ENCODE measurements at regions not wholly inside any gene's neighbourhood (a gene's known extent, or its start where the extent isn't known, plus 50 kb on each side); places are given as distances from the start of the nearest gene placed in this dataset.
"Not testable (repeated sequence)": the region's sequence is repeated elsewhere in the genome, so short reads cannot be mapped to it uniquely, and the experiment has no call there.

DNA sequence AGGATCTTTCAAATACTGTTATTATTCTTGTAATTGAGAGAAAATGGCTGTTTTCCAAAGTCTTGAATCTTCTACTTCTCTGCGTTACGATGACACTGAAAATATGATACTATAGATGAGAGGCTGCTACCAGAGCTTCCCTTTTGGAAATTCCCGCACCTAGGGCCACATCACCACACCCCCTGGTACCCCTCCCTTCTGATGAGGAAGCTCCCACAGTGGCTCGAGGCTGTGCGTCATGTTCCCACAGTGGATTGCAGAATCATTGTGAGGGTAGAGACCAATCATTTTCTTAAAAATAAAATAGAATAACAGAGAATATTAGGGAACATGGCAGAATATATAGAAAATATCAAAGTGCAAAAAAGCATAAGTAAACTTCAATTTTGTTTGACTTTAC is 268.9 kb upstream of the SMIM21 start:
- Histone ChIP-seq H3K4me2 (ENCODE audit: extremely low read depth, insufficient read depth, low read length) (no peak overlapping the region), H4K20me1 (ENCODE audit: control insufficient read depth, extremely low read depth, insufficient read depth, low read length) (no peaks in the 10 kb centered on the region), H3K36me3 (ENCODE audit: control insufficient read depth, insufficient read depth, low read length) (no peaks in the 10 kb centered on the region), H3K9me3 (ENCODE audit: control insufficient read depth, insufficient read depth, low read depth, low read length) (no peaks in the 10 kb centered on the region), H3K4me3 (replicated peaks in 1 of 4; ENCODE audit: control extremely low read depth in 1 of 4, insufficient read depth in 1 of 4, low read depth in 3 of 4, low read length in 4 of 4) (no peak overlapping the region), H3K27ac (ENCODE audit: insufficient read depth, low read length) (no peak overlapping the region), H3K79me2 (ENCODE audit: control insufficient read depth, insufficient read depth, low read length) (no peaks in the 10 kb centered on the region), H3K4me1 (ENCODE audit: control insufficient read depth, extremely low read depth, insufficient read depth, low read length) (no peaks in the 10 kb centered on the region), H2AFZ (ENCODE audit: low read length) (no peak overlapping the region), H3K27me3 (ENCODE audit: control insufficient read depth, insufficient read depth, low read length) (no peaks in the 10 kb centered on the region), H3K9ac (ENCODE audit: insufficient read depth, low read length) (no peak overlapping the region)
- DNase-seq (ENCODE audit: low read depth in 2 of 2), result no peak
- TF ChIP-seq, protein P1, sequence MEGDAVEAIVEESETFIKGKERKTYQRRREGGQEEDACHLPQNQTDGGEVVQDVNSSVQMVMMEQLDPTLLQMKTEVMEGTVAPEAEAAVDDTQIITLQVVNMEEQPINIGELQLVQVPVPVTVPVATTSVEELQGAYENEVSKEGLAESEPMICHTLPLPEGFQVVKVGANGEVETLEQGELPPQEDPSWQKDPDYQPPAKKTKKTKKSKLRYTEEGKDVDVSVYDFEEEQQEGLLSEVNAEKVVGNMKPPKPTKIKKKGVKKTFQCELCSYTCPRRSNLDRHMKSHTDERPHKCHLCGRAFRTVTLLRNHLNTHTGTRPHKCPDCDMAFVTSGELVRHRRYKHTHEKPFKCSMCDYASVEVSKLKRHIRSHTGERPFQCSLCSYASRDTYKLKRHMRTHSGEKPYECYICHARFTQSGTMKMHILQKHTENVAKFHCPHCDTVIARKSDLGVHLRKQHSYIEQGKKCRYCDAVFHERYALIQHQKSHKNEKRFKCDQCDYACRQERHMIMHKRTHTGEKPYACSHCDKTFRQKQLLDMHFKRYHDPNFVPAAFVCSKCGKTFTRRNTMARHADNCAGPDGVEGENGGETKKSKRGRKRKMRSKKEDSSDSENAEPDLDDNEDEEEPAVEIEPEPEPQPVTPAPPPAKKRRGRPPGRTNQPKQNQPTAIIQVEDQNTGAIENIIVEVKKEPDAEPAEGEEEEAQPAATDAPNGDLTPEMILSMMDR (conservative IDR thresholded peaks at IDR 0.05 in 1 of 2, IDR thresholded peaks at IDR 0.05 in 1 of 2; ENCODE audit: low read depth in 1 of 2, low read length in 2 of 2), result no peak
- no peak for TF ChIP-seq EZH2 (IDR thresholded peaks at IDR 0.05; ENCODE audit: low read length, missing control alignments)

DNA sequence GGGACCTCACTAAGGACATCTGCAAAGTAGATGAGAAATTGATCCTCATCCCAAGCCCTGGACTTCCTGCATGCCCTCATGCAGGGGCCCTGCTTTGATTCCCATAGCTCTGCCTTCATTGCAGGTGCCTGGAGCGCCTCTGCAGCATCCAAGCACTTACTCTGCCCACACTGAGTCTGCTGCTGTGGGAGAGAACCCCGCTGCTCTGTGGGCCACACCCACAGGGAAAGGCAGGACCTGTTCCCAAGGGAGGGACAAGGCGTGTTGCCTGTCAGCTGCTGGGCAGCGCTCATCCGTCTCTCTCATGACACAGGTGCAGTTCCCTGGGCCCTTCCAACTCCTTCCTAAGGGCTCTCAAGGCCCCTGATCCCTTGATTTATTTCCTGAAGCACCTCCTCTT is 266.8 kb upstream of the SMIM21 start:
- H3K27ac ChIP-seq (ENCODE audit: insufficient read depth, low read length), result no peak overlapping the region

DNA sequence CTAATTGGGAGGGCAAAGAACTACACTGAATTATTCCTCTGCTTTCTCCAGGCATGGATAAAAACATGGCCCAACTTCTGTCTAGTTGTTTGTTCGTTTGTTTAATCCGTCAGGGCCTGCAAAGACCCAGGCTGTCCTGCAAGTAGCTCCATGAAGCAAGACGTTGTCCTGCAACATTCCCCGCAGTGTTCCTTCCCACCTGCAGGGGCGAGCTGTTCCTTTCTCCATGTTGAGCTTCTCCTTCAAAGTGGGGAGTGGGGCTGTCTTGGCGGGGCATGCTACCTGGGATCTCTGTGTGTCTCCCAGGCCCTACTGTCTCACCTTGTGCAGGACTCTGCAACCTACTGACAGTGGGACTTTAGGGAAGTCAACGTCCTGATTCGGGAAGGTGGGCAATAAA is 264.0 kb upstream of the SMIM21 start:
- Histone ChIP-seq H2AFZ (ENCODE audit: low read length) (no peak overlapping the region), H3K36me3 (ENCODE audit: control insufficient read depth, insufficient read depth, low read length) (no peaks in the 10 kb centered on the region), H3K79me2 (ENCODE audit: control insufficient read depth, insufficient read depth, low read length) (no peaks in the 10 kb centered on the region), H3K9me3 (ENCODE audit: control insufficient read depth, insufficient read depth, low read depth, low read length) (no peaks in the 10 kb centered on the region), H3K9ac (ENCODE audit: insufficient read depth, low read length) (no peak overlapping the region), H3K4me2 (ENCODE audit: extremely low read depth, insufficient read depth, low read length) (no peak overlapping the region), H3K27me3 (ENCODE audit: control insufficient read depth, insufficient read depth, low read length) (no peaks in the 10 kb centered on the region), H3K4me1 (ENCODE audit: control insufficient read depth, extremely low read depth, insufficient read depth, low read length) (no peaks in the 10 kb centered on the region), H3K27ac (ENCODE audit: insufficient read depth, low read length) (no peak overlapping the region), H4K20me1 (ENCODE audit: control insufficient read depth, extremely low read depth, insufficient read depth, low read length) (no peaks in the 10 kb centered on the region), H3K4me3 (replicated peaks in 1 of 4; ENCODE audit: control extremely low read depth in 1 of 4, insufficient read depth in 1 of 4, low read depth in 3 of 4, low read length in 4 of 4) (no peak overlapping the region)
- TF ChIP-seq EZH2 (IDR thresholded peaks at IDR 0.05; ENCODE audit: low read length, missing control alignments), result no peak
- TF ChIP-seq, protein P1 (conservative IDR thresholded peaks at IDR 0.05 in 1 of 2, IDR thresholded peaks at IDR 0.05 in 1 of 2; ENCODE audit: low read depth in 1 of 2, low read length in 2 of 2), result no peak
- no peak for DNase-seq (ENCODE audit: low read depth in 2 of 2)

More for the DNA sequence above, 266.8 kb upstream of the SMIM21 start:
- Histone ChIP-seq H3K9ac (ENCODE audit: insufficient read depth, low read length) (no peak overlapping the region), H3K27me3 (ENCODE audit: control insufficient read depth, insufficient read depth, low read length) (no peaks in the 10 kb centered on the region), H3K4me3 (replicated peaks in 1 of 4; ENCODE audit: control extremely low read depth in 1 of 4, insufficient read depth in 1 of 4, low read depth in 3 of 4, low read length in 4 of 4) (no peak overlapping the region), H3K79me2 (ENCODE audit: control insufficient read depth, insufficient read depth, low read length) (no peaks in the 10 kb centered on the region), H3K4me2 (ENCODE audit: extremely low read depth, insufficient read depth, low read length) (no peak overlapping the region), H3K9me3 (ENCODE audit: control insufficient read depth, insufficient read depth, low read depth, low read length) (no peaks in the 10 kb centered on the region), H3K4me1 (ENCODE audit: control insufficient read depth, extremely low read depth, insufficient read depth, low read length) (no peaks in the 10 kb centered on the region), H2AFZ (ENCODE audit: low read length) (no peak overlapping the region), H3K36me3 (ENCODE audit: control insufficient read depth, insufficient read depth, low read length) (no peaks in the 10 kb centered on the region), H4K20me1 (ENCODE audit: control insufficient read depth, extremely low read depth, insufficient read depth, low read length) (no peaks in the 10 kb centered on the region)
- DNase-seq (ENCODE audit: low read depth in 2 of 2), result no peak
- TF ChIP-seq, protein P1 (conservative IDR thresholded peaks at IDR 0.05 in 1 of 2, IDR thresholded peaks at IDR 0.05 in 1 of 2; ENCODE audit: low read depth in 1 of 2, low read length in 2 of 2), result no peak
- no peak for TF ChIP-seq EZH2 (IDR thresholded peaks at IDR 0.05; ENCODE audit: low read length, missing control alignments)

DNA sequence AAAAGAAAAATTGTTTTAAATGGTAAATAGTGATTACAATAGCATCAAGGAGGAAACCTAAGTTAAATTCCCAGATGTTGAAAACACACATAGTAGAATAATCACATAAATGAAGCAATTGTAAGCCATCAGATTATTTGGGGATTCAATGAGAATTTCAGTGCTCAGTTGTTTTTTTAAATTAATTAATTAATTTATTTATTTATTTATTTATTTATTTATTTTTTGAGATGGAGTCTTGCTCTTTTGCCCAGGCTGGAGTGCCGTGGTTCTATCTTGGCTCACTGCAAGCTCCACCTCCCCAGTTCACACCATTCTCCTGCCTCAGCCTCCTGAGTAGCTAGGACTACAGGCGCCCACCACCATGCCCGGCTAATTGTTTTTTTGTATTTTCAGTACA is 262.8 kb upstream of the SMIM21 start:
- H3K79me2 ChIP-seq (ENCODE audit: control insufficient read depth, insufficient read depth, low read length); H2AFZ ChIP-seq (ENCODE audit: low read length); H3K4me1 ChIP-seq (ENCODE audit: control insufficient read depth, extremely low read depth, insufficient read depth, low read length); H3K9me3 ChIP-seq (ENCODE audit: control insufficient read depth, insufficient read depth, low read depth, low read length); H3K27me3 ChIP-seq (ENCODE audit: control insufficient read depth, insufficient read depth, low read length); DNase-seq (ENCODE audit: low read depth in 2 of 2); H3K4me2 ChIP-seq (ENCODE audit: extremely low read depth, insufficient read depth, low read length); H3K27ac ChIP-seq (ENCODE audit: insufficient read depth, low read length); H4K20me1 ChIP-seq (ENCODE audit: control insufficient read depth, extremely low read depth, insufficient read depth, low read length); H3K9ac ChIP-seq (ENCODE audit: insufficient read depth, low read length); H3K36me3 ChIP-seq (ENCODE audit: control insufficient read depth, insufficient read depth, low read length); H3K4me3 ChIP-seq (replicated peaks in 1 of 4; ENCODE audit: control extremely low read depth in 1 of 4, insufficient read depth in 1 of 4, low read depth in 3 of 4, low read length in 4 of 4): not testable (repeated sequence)

All from fibroblast of lung (primary cell).